Thoracic aorta (tissue), 2 donors: ENCODE measurements at regions not wholly inside any gene's neighbourhood (a gene's known extent, or its start where the extent isn't known, plus 50 kb on each side); places are given as distances from the start of the nearest gene placed in this dataset.

Experiments
- ATAC-seq: fragments of 150-250 bp; one replicate; pipeline ENCODE4 v1.8.0; 2017; ENCODE audit warnings: low read depth; ENCODE audit not compliant: insufficient number of reproducible peaks, low FRiP score
- DNase-seq: peaks from one replicate; pipeline ENCODE4 v3.0.0-alpha.2; 2020; ENCODE audit warnings: low spot score
- H3K27ac ChIP-seq, 2 donors: fragments of 200-600 bp; sonication (generic); 1 replicate in 1 of 2; 2 replicates in 1 of 2; pipeline ENCODE4 v1.5.1; 2016; ENCODE audit warnings: mild to moderate bottlenecking in 2 of 2, moderate library complexity in 2 of 2
- H3K27me3 ChIP-seq: fragments of 200-600 bp; sonication (generic); replicated peaks from 2 replicates; pipeline ENCODE4 v1.6.0; 2016; ENCODE audit warnings: mild to moderate bottlenecking; ENCODE audit not compliant: insufficient read depth
- H3K36me3 ChIP-seq: fragments of 200-600 bp; sonication (generic); one replicate; pipeline ENCODE4 v1.5.1; 2016
- H3K4me1 ChIP-seq, 2 donors: fragments of 200-600 bp; sonication (generic); 1 replicate in 1 of 2; 2 replicates in 1 of 2; pipeline versions ENCODE4 v1.5.1 to v1.6.0; 2016; ENCODE audit warnings: low read depth in 2 of 2, mild to moderate bottlenecking in 1 of 2; ENCODE audit not compliant: control insufficient read depth in 1 of 2
- H3K4me3 ChIP-seq: fragments of 200-600 bp; sonication (generic); 2 replicates; pipeline ENCODE4 v1.5.1; 2016; ENCODE audit warnings: mild to moderate bottlenecking
- H3K9me3 ChIP-seq: fragments of 200-600 bp; sonication (generic); 2 replicates; pipeline ENCODE4 v1.5.1; 2016
- TF ChIP-seq, protein P1 (sequence below): fragments of 200-600 bp; sonication (generic); IDR thresholded peaks from one replicate; pipeline ENCODE4 v1.5.1; 2019; ENCODE audit warnings: antibody characterized with exemption

DNA sequence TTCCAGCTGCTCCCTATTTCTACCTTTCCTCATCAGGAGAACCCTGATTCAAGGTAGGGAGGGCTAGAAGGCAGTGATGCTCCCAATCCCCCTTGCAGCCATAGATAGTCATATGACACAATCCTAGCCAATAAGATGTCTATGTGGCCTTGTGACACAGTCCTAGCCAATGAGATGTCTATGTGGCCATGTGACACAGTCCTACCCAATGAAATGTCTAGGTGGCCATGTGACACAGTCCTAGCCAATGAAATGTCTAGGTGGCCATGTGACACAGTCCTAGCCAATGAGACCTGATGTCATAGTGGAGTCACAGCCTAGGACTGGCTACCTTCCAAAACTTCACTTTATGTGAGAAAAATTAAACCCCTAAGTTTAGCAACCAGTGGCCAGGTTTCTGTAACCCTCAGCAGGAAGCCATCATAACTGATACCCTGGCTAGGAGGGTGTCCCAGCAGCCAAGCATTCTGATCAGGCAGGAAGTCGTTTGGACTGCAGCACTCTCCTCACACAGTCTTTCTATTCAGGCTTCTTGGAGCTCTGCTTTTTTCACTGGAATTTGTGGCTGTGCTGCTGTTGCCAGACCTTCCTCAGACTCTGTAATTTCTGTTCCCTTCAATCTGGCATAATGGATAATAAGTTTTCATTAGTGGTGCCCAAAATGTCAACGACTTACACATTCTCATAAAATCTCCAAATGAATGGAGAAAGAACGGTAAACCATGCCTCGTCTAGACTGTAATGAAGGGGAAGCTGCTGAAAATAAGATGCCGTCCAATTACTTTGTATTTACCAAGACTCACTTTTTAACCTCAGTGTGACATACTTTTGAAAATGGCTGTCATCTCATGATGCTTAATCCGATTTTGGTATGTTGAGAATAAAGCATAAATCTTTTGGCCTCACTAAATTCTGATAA is 165.0 kb upstream of the NCKAP5 start:
- no peak overlapping the region for H3K27ac ChIP-seq
- ATAC-seq = no peak

GRCh38 chr2:133733901-133734255 is 165.6 kb upstream of the NCKAP5 start:
- TF ChIP-seq, protein P1, sequence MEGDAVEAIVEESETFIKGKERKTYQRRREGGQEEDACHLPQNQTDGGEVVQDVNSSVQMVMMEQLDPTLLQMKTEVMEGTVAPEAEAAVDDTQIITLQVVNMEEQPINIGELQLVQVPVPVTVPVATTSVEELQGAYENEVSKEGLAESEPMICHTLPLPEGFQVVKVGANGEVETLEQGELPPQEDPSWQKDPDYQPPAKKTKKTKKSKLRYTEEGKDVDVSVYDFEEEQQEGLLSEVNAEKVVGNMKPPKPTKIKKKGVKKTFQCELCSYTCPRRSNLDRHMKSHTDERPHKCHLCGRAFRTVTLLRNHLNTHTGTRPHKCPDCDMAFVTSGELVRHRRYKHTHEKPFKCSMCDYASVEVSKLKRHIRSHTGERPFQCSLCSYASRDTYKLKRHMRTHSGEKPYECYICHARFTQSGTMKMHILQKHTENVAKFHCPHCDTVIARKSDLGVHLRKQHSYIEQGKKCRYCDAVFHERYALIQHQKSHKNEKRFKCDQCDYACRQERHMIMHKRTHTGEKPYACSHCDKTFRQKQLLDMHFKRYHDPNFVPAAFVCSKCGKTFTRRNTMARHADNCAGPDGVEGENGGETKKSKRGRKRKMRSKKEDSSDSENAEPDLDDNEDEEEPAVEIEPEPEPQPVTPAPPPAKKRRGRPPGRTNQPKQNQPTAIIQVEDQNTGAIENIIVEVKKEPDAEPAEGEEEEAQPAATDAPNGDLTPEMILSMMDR = no peak
- no peaks in the 10 kb centered on the region for H3K4me1 ChIP-seq
- H3K27ac ChIP-seq = no peak overlapping the region
- no peaks in the 10 kb centered on the region for H3K9me3 ChIP-seq
- ATAC-seq (no peak), DNase-seq (no peak)
- no peak overlapping the region for H3K4me3 ChIP-seq
- no peaks in the 10 kb centered on the region for H3K27me3 ChIP-seq
- H3K36me3 ChIP-seq = no peaks in the 10 kb centered on the region

More for the DNA sequence above, 165.0 kb upstream of the NCKAP5 start:
- H3K4me1 ChIP-seq = no peaks in the 10 kb centered on the region
- H3K36me3 ChIP-seq = no peaks in the 10 kb centered on the region
- no peak overlapping the region for H3K4me3 ChIP-seq
- no peak for DNase-seq
- no peaks in the 10 kb centered on the region for H3K27me3 ChIP-seq
- TF ChIP-seq, protein P1 = no peak
- no peaks in the 10 kb centered on the region for H3K9me3 ChIP-seq

DNA sequence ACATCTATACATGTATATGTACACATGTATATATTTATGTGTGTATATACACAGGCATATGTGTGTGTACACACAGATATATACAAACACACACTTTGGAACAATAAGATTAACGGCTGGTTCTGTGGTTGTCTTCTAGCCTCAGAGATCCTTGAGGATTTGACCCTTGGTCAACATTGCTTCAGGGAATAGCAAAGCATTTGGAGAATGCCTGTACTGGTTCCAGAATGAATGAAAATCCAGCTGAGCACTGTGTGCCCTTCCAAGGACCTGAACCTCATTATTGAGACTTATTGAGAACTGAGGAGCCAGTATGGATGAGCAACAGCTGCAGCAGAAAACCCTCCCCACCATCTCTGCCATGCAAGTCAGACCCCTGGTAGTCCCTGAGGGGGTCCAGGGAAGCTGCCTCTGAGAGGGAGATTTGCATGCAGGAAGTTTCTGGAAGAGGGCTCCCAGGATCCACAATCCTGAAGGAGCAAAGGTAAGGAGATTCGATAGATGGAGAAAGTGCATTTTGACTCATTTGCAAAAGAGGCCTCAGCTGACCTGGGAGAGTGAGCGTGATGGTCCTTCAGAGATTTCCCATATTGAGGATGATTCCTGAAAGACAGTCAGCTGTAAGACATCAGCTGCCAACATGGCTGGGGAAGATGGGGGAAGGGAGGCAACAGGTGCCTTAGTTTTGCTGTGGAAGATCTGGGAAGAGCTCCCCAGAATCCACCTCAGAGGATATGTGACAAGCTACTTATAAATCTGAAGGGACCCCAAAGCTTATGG is 166.6 kb upstream of the NCKAP5 start:
- Histone ChIP-seq H3K27me3 (no peaks in the 10 kb centered on the region), H3K27ac (no peak overlapping the region), H3K4me3 (no peak overlapping the region), H3K4me1 (no peaks in the 10 kb centered on the region), H3K36me3 (no peaks in the 10 kb centered on the region), H3K9me3 (no peaks in the 10 kb centered on the region)
- TF ChIP-seq, protein P1 = no peak
- ATAC-seq (no peak), DNase-seq (no peak)

DNA sequence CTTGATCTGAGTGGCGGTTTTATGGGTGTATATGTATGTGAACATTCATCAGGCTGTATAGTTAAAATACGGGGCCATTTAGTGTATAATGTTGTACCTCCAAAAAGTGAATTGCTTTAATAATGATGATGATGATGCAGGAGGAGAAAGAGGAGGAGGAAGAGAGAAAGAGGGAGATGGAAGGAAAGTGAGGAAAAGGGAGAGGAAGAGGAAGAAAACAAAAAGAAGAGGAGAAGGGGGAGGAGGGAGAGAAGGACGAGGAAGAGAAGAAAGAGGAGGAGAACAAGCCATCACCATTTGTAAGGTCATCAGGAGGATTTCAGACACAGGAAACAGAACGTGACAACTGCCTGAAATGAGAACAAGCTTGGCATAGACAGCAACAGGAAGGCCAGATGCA is 168.4 kb upstream of the NCKAP5 start:
- Histone ChIP-seq H3K27me3 (no peaks in the 10 kb centered on the region), H3K27ac (no peak overlapping the region), H3K4me1 (no peaks in the 10 kb centered on the region), H3K36me3 (no peaks in the 10 kb centered on the region), H3K9me3 (no peaks in the 10 kb centered on the region), H3K4me3 (no peak overlapping the region)
- ATAC-seq (no peak), DNase-seq (no peak)
- TF ChIP-seq, protein P1 = no peak

- no peaks in the 10 kb centered on the region for H3K4me1 ChIP-seq
- H3K27me3 ChIP-seq = no peaks in the 10 kb centered on the region
- TF ChIP-seq, protein P1 = no peak
- H3K4me3 ChIP-seq = no peak overlapping the region
- DNase-seq (no peak), ATAC-seq (no peak)
- H3K9me3 ChIP-seq = no peaks in the 10 kb centered on the region
- H3K36me3 ChIP-seq = no peaks in the 10 kb centered on the region
- H3K27ac ChIP-seq = no peak overlapping the region
These were observed 169.2 kb upstream of the NCKAP5 start for GRCh38 chr2:133737242-133737993.
